ENCODE measurements at regions not wholly inside any gene's neighbourhood (a gene's known extent, or its start where the extent isn't known, plus 50 kb on each side); places are given as distances from the start of the nearest gene placed in this dataset.

DNA sequence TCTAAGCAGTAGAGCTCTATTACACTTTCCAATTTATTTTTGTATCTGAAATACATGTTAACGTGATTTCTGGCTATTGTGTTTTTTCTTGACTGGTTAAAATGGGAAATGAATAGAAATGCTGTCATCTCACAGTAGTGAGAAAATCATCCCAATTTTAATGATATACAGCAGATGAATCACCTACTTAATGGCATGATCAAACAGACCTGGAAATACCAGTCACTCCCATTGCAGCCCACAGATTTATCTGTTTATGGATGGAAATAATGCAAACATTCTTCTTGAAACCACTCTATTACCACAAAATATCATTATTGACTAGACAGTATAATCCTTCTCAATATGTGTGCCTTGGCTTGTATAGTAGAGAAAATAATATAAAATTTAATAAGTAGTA is 497.8 kb upstream of the ADAMTS5 start:
- no peak for TF ChIP-seq POLR2A (IDR thresholded peaks at IDR 0.05; ENCODE audit: low read depth, low read length)
- TF ChIP-seq, protein P1, sequence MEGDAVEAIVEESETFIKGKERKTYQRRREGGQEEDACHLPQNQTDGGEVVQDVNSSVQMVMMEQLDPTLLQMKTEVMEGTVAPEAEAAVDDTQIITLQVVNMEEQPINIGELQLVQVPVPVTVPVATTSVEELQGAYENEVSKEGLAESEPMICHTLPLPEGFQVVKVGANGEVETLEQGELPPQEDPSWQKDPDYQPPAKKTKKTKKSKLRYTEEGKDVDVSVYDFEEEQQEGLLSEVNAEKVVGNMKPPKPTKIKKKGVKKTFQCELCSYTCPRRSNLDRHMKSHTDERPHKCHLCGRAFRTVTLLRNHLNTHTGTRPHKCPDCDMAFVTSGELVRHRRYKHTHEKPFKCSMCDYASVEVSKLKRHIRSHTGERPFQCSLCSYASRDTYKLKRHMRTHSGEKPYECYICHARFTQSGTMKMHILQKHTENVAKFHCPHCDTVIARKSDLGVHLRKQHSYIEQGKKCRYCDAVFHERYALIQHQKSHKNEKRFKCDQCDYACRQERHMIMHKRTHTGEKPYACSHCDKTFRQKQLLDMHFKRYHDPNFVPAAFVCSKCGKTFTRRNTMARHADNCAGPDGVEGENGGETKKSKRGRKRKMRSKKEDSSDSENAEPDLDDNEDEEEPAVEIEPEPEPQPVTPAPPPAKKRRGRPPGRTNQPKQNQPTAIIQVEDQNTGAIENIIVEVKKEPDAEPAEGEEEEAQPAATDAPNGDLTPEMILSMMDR (IDR thresholded peaks at IDR 0.05; ENCODE audit: extremely low read depth in 1 of 2, insufficient read depth in 1 of 2, low read depth in 1 of 2, low read length in 2 of 2) = no peak
- no peak for TF ChIP-seq GATA2 (IDR thresholded peaks at IDR 0.05; ENCODE audit: insufficient read depth, insufficient read length, low read depth, low read length)
- no peak for TF ChIP-seq POLR2AphosphoS5 (IDR thresholded peaks at IDR 0.05; ENCODE audit: insufficient read depth, low read depth, low read length)
- TF ChIP-seq, protein P2, sequence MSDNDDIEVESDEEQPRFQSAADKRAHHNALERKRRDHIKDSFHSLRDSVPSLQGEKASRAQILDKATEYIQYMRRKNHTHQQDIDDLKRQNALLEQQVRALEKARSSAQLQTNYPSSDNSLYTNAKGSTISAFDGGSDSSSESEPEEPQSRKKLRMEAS (IDR thresholded peaks at IDR 0.05; ENCODE audit: insufficient read depth, insufficient read length) = no peak
- TF ChIP-seq EZH2 (IDR thresholded peaks at IDR 0.05; ENCODE audit: borderline replicate concordance, low read depth, low read length, severe bottlenecking) = no peak
